DND-41 (cell line): ENCODE measurements at regions not wholly inside any gene's neighbourhood (a gene's known extent, or its start where the extent isn't known, plus 50 kb on each side); places are given as distances from the start of the nearest gene placed in this dataset.

ENCODE experiments used
- ATAC-seq: fragments of 200-7000 bp; cut with Tn5 transposase; 3 replicates; pipeline ENCODE4 v1.9.1; 2021; ENCODE audit warnings: low read depth; ENCODE audit not compliant: insufficient read depth
- DNase-seq: peaks from one replicate; pipeline ENCODE4 v3.0.0-alpha.2; 2020
- H2AFZ ChIP-seq: 2 replicates; pipeline ENCODE4 v1.6.0; 2012; ENCODE audit warnings: low read depth, low read length
- H3K27ac ChIP-seq: 2 replicates; pipeline ENCODE4 v1.5.1; 2012; ENCODE audit warnings: low read length, inconsistent platforms
- H3K27me3 ChIP-seq: fragments of 200-600 bp; sonication (generic); 2 replicates; pipeline ENCODE4 v1.6.0; 2012; ENCODE audit warnings: low read length, mild to moderate bottlenecking, inconsistent platforms; ENCODE audit not compliant: insufficient read depth, poor library complexity
- H3K36me3 ChIP-seq: 2 replicates; pipeline ENCODE4 v1.5.1; 2012; ENCODE audit warnings: low read length, inconsistent platforms; ENCODE audit not compliant: insufficient read depth
- H3K4me1 ChIP-seq: 2 replicates; pipeline ENCODE4 v1.5.1; 2012; ENCODE audit warnings: mild to moderate bottlenecking, low read length; ENCODE audit not compliant: insufficient read depth
- H3K4me2 ChIP-seq: 2 replicates; pipeline ENCODE4 v1.6.0; 2012; ENCODE audit warnings: mild to moderate bottlenecking, moderate library complexity, low read length, inconsistent platforms; ENCODE audit not compliant: insufficient read depth
- H3K4me3 ChIP-seq, 2 experiments: fragments of 200-600 bp in 1 of 2; shearing (Covaris generic) in 1 of 2; 2 replicates each; pipeline ENCODE4 v1.5.1; 2012 to 2016; ENCODE audit warnings: inconsistent platforms in 2 of 2, low read length in 2 of 2, mild to moderate bottlenecking in 2 of 2, low read depth in 1 of 2, moderate library complexity in 1 of 2
- H3K79me2 ChIP-seq: 2 replicates; pipeline ENCODE4 v1.6.0; 2012; ENCODE audit warnings: low read length, inconsistent platforms; ENCODE audit not compliant: insufficient read depth
- H3K9ac ChIP-seq: 2 replicates; pipeline ENCODE4 v1.6.0; 2012; ENCODE audit warnings: low read depth, mild to moderate bottlenecking, inconsistent platforms, low read length, moderate library complexity
- H3K9me3 ChIP-seq: 2 replicates; pipeline ENCODE4 v1.5.1; 2012; ENCODE audit warnings: low read length, moderate library complexity, mild to moderate bottlenecking, inconsistent platforms; ENCODE audit not compliant: insufficient read depth, severe bottlenecking
- H4K20me1 ChIP-seq: 2 replicates; pipeline ENCODE4 v1.6.0; 2012; ENCODE audit warnings: low read length; ENCODE audit not compliant: insufficient read depth
- EZH2 ChIP-seq: IDR thresholded peaks from 3 replicates; pipeline ENCODE4 v1.6.1; 2012; ENCODE audit warnings: borderline replicate concordance, low read depth, mild to moderate bottlenecking, moderate library complexity, low read length, inconsistent platforms; ENCODE audit not compliant: severe bottlenecking
- TF ChIP-seq, protein P1 (sequence below): IDR thresholded peaks from 2 replicates; pipeline ENCODE4 v1.5.1; 2012; ENCODE audit warnings: borderline replicate concordance, low read length, moderate library complexity, mild to moderate bottlenecking; ENCODE audit not compliant: poor library complexity, severe bottlenecking; ENCODE audit errors: extremely low read depth

DNA sequence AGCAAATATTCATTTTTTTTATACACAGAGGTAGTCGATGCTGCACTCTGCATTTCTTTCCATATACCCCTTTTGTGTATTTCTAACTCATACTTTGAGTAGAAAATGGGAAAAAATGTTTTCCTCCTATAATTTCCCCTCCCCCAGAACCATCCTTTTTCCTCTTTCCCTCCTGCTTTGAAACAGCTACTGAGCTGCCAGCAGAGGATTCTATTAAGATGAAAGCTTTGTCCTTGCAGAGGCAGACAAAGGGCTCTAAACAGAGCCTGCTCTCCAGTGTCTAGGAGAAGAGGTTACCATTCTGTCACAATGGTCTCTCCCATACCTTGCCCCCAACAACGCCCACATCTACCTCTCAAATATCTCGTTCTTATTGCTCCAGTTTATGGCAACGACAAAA is 74.6 kb upstream of the OSBPL8 start:
- no peaks in the 10 kb centered on the region for H3K4me1 ChIP-seq
- H3K36me3 ChIP-seq = no peaks in the 10 kb centered on the region
- DNase-seq (no peak), ATAC-seq (no peak)
- no peak overlapping the region for H3K4me3 ChIP-seq
- H3K27me3 ChIP-seq = no peaks in the 10 kb centered on the region
- H3K9ac ChIP-seq = no peak overlapping the region
- TF ChIP-seq, protein P1, sequence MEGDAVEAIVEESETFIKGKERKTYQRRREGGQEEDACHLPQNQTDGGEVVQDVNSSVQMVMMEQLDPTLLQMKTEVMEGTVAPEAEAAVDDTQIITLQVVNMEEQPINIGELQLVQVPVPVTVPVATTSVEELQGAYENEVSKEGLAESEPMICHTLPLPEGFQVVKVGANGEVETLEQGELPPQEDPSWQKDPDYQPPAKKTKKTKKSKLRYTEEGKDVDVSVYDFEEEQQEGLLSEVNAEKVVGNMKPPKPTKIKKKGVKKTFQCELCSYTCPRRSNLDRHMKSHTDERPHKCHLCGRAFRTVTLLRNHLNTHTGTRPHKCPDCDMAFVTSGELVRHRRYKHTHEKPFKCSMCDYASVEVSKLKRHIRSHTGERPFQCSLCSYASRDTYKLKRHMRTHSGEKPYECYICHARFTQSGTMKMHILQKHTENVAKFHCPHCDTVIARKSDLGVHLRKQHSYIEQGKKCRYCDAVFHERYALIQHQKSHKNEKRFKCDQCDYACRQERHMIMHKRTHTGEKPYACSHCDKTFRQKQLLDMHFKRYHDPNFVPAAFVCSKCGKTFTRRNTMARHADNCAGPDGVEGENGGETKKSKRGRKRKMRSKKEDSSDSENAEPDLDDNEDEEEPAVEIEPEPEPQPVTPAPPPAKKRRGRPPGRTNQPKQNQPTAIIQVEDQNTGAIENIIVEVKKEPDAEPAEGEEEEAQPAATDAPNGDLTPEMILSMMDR = no peak
- no peak for TF ChIP-seq EZH2
- no peak overlapping the region for H2AFZ ChIP-seq
- H3K79me2 ChIP-seq = no peaks in the 10 kb centered on the region
- H3K27ac ChIP-seq = no peak overlapping the region
- H3K9me3 ChIP-seq = no peaks in the 10 kb centered on the region
- H4K20me1 ChIP-seq = no peaks in the 10 kb centered on the region
- H3K4me2 ChIP-seq = no peak overlapping the region

DNA sequence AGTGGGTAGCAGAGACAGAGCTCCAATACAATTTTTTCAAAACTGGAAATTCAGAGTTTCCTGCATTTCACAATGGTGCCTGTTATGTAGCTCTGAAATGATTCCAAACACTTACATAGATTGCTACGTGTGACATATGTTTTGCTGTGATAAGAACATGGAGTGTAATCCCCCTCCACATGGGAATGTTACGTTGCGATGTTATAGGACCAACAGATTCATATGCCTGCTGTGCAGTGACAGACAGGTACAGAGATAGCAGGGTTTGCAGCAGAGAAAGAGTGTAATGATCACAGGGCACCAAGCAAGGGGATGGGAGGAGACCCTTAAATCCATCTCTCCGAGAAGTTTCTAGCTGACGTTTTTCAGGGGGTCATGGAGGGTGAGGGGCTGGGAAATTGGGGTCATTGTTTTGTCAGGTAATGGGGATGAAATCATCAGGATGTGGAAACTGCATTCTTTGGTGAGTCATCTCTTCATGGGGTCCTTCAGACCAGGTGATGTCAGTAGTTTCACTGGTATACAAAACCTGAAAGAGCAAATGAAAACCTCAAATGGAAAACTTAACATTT is 76.6 kb upstream of the OSBPL8 start:
- Histone ChIP-seq H4K20me1 (no peaks in the 10 kb centered on the region), H3K4me3 (no peak overlapping the region), H3K36me3 (no peaks in the 10 kb centered on the region), H3K9me3 (no peaks in the 10 kb centered on the region), H3K4me1 (no peaks in the 10 kb centered on the region), H2AFZ (no peak overlapping the region), H3K27me3 (no peaks in the 10 kb centered on the region), H3K9ac (no peak overlapping the region), H3K27ac (no peak overlapping the region), H3K4me2 (no peak overlapping the region), H3K79me2 (no peaks in the 10 kb centered on the region)
- no peak for ATAC-seq
- no peak for TF ChIP-seq EZH2
- TF ChIP-seq, protein P1 = no peak
- no peak for DNase-seq

DNA sequence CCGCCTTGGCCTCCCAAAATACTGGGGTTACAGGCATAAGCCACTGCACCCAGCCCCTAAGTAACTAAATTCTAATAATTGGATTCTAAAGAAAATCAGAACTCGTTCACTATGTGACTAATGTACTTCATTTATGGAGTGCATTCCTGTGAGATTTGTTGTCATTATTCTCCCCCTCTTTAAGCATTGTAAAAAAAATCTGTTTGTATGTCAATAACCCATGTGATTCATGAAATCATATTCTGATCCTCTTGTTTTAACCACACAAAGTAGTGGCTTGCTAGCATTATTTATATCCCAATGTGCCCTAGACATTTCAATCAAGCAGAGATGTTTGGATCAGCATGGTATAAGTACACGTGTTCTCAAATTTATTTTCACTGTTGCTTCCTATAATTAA is 78.2 kb upstream of the OSBPL8 start:
- H3K4me1 ChIP-seq = no peaks in the 10 kb centered on the region
- no peak overlapping the region for H2AFZ ChIP-seq
- DNase-seq = no peak
- H3K36me3 ChIP-seq = no peaks in the 10 kb centered on the region
- H3K79me2 ChIP-seq = no peaks in the 10 kb centered on the region
- no peaks in the 10 kb centered on the region for H3K9me3 ChIP-seq
- no peaks in the 10 kb centered on the region for H4K20me1 ChIP-seq
- H3K27ac ChIP-seq = no peak overlapping the region
- no peak overlapping the region for H3K9ac ChIP-seq
- no peak for ATAC-seq
- TF ChIP-seq, protein P1 = no peak
- no peak for TF ChIP-seq EZH2
- H3K4me2 ChIP-seq = no peak overlapping the region
- H3K4me3 ChIP-seq = no peak overlapping the region
- H3K27me3 ChIP-seq = no peaks in the 10 kb centered on the region

DNA sequence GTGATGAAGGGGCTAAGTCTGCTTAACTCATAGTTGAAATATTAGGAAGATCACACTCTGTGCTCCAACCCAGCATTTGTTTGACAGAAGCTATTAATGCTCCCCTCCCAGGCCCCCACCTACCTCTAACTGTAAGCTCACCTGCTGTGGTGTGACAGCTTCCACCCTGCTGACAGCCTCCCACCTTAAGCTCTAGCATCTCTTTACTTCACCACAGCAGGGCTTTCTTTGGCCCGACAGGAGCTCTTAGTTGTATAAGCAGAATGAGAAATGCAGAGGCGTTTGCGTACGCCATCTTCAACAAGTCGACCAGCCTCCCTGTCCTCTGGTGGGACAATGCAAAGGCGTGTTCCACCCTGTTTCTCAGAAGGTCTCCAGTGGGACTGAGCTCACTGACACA is 80.1 kb upstream of the OSBPL8 start:
- H3K79me2 ChIP-seq = no peaks in the 10 kb centered on the region
- no peak overlapping the region for H2AFZ ChIP-seq
- no peaks in the 10 kb centered on the region for H3K4me1 ChIP-seq
- ATAC-seq (no peak), DNase-seq (no peak)
- no peaks in the 10 kb centered on the region for H4K20me1 ChIP-seq
- H3K4me2 ChIP-seq = no peak overlapping the region
- H3K27me3 ChIP-seq = no peaks in the 10 kb centered on the region
- H3K36me3 ChIP-seq = no peaks in the 10 kb centered on the region
- no peak overlapping the region for H3K27ac ChIP-seq
- H3K9me3 ChIP-seq = no peaks in the 10 kb centered on the region
- no peak overlapping the region for H3K4me3 ChIP-seq
- TF ChIP-seq, protein P1 = no peak
- TF ChIP-seq EZH2 = no peak
- no peak overlapping the region for H3K9ac ChIP-seq
